GM21367 (cell line): ENCODE measurements at regions not wholly inside any gene's neighbourhood (a gene's known extent, or its start where the extent isn't known, plus 50 kb on each side); places are given as distances from the start of the nearest gene placed in this dataset.
A peak's percentile ranks its signal among the peaks of the same experiment; 100 is the strongest.
"Not testable (repeated sequence)": the region's sequence is repeated elsewhere in the genome, so short reads cannot be mapped to it uniquely, and the experiment has no call there.

Experiments used
- ATAC-seq: cut with Tn5 transposase; IDR thresholded peaks from one replicate; pipeline ENCODE4 v1.9.1; 2021; ENCODE audit not compliant: unreplicated experiment

GRCh38 chrX:112947981-112948615, 107.5 kb upstream of the AMOT start:
- ATAC-seq, result no peak

GRCh38 chrX:112946227-112946626, 105.6 kb upstream of the AMOT start:
- no peak for ATAC-seq

- no peak for ATAC-seq
These were observed 105.2 kb upstream of the AMOT start for GRCh38 chrX:112945826-112946225.

- ATAC-seq, result peak; percentile 53
These were observed 100.7 kb upstream of the AMOT start for GRCh38 chrX:112941209-112941837.

- no peak for ATAC-seq
These were observed 94.4 kb upstream of the AMOT start for GRCh38 chrX:112935029-112935428.

GRCh38 chrX:112931900-112932299, 91.3 kb upstream of the AMOT start:
- ATAC-seq, result no peak

GRCh38 chrX:112931478-112931877, 90.8 kb upstream of the AMOT start:
- ATAC-seq, result no peak

- ATAC-seq, result not testable (repeated sequence)
These were observed 82.8 kb upstream of the AMOT start for GRCh38 chrX:112923381-112923780.

GRCh38 chrX:112913807-112914206, 73.2 kb upstream of the AMOT start:
- no peak for ATAC-seq

GRCh38 chrX:112910418-112910817, 69.8 kb upstream of the AMOT start:
- ATAC-seq, result no peak

- no peak for ATAC-seq
These were observed 61.5 kb upstream of the AMOT start for GRCh38 chrX:112901869-112902725.

- ATAC-seq, result no peak
These were observed 55.4 kb upstream of the AMOT start for GRCh38 chrX:112896051-112896450.
